22Rv1 (cell line): ENCODE measurements at regions not wholly inside any gene's neighbourhood (a gene's known extent, or its start where the extent isn't known, plus 50 kb on each side); places are given as distances from the start of the nearest gene placed in this dataset.

ENCODE experiments used
- ZFX ChIP-seq: fragments of 450-650 bp; IDR thresholded peaks from 2 replicates; pipeline ENCODE4 v1.6.1; 2017; ENCODE audit warnings: antibody characterized with exemption, borderline replicate concordance
- TF ChIP-seq, protein P1 (sequence below): fragments of 450-650 bp; IDR thresholded peaks from 2 replicates; pipeline ENCODE4 v1.5.1; 2017; ENCODE audit warnings: mild to moderate bottlenecking

- TF ChIP-seq, protein P1, sequence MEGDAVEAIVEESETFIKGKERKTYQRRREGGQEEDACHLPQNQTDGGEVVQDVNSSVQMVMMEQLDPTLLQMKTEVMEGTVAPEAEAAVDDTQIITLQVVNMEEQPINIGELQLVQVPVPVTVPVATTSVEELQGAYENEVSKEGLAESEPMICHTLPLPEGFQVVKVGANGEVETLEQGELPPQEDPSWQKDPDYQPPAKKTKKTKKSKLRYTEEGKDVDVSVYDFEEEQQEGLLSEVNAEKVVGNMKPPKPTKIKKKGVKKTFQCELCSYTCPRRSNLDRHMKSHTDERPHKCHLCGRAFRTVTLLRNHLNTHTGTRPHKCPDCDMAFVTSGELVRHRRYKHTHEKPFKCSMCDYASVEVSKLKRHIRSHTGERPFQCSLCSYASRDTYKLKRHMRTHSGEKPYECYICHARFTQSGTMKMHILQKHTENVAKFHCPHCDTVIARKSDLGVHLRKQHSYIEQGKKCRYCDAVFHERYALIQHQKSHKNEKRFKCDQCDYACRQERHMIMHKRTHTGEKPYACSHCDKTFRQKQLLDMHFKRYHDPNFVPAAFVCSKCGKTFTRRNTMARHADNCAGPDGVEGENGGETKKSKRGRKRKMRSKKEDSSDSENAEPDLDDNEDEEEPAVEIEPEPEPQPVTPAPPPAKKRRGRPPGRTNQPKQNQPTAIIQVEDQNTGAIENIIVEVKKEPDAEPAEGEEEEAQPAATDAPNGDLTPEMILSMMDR, result no peak
- no peak for TF ChIP-seq ZFX
These were observed 105.6 kb downstream of the LIPG start for GRCh38 chr18:49667462-49667861.
